ENCODE measurements at regions not wholly inside any gene's neighbourhood (a gene's known extent, or its start where the extent isn't known, plus 50 kb on each side); places are given as distances from the start of the nearest gene placed in this dataset.

DNA sequence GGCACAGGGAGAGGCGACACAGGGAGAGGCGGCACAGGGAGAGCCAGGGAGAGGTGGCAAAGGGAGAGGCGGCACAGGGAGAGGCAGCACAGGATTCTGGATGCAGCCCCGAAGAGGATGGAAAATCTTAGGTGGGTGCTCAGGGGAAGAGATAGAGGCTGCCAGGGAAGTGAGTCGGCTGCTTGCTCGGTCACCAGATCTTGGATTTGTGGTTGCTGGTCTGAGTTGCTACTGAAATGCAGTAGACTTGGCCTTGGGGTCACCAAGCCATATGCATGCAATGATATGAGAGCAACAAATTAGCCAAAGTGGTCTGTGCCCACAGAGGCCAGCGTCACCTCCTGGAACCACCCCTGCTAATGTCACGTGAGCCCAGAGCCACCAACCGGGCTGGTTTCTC lies 117.2 kb upstream of the SALL3 start:
- TF ChIP-seq, protein P1, sequence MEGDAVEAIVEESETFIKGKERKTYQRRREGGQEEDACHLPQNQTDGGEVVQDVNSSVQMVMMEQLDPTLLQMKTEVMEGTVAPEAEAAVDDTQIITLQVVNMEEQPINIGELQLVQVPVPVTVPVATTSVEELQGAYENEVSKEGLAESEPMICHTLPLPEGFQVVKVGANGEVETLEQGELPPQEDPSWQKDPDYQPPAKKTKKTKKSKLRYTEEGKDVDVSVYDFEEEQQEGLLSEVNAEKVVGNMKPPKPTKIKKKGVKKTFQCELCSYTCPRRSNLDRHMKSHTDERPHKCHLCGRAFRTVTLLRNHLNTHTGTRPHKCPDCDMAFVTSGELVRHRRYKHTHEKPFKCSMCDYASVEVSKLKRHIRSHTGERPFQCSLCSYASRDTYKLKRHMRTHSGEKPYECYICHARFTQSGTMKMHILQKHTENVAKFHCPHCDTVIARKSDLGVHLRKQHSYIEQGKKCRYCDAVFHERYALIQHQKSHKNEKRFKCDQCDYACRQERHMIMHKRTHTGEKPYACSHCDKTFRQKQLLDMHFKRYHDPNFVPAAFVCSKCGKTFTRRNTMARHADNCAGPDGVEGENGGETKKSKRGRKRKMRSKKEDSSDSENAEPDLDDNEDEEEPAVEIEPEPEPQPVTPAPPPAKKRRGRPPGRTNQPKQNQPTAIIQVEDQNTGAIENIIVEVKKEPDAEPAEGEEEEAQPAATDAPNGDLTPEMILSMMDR (IDR thresholded peaks at IDR 0.05; ENCODE audit: low read depth, low read length), result no peak
- TF ChIP-seq POLR2A (IDR thresholded peaks at IDR 0.05; ENCODE audit: extremely low read depth, insufficient read length), result no peak
- TF ChIP-seq MYC (IDR thresholded peaks at IDR 0.05; ENCODE audit: low read depth, low read length), result no peak
